OCI-LY7 (cell line): ENCODE measurements at regions not wholly inside any gene's neighbourhood (a gene's known extent, or its start where the extent isn't known, plus 50 kb on each side); places are given as distances from the start of the nearest gene placed in this dataset.

Source experiments
- BruUV-seq: library from RNA; stranded (reverse); fragments of 400-500 nt; replicated peaks from 2 replicates; lab custom pipeline; 2021; lab: Mats Ljungman, UMichigan
- CTCF ChIA-PET: fragments of 300-600 bp; sonication (Branson Sonifier 250); formaldehyde crosslinking; loops from one replicate; lab custom pipeline; 2022; ENCODE audit warnings: antibody characterized with exemption; ENCODE audit not compliant: unreplicated experiment; lab: Charles Lee
- POLR2A ChIA-PET: fragments of 300-600 bp; sonication (Branson Sonifier 250); formaldehyde crosslinking; loops from one replicate; lab custom pipeline; 2022; ENCODE audit warnings: antibody characterized with exemption; lab: Charles Lee
- DNase-seq: peaks from one replicate; pipeline ENCODE4 v3.0.0-alpha.2; 2015; ENCODE audit warnings: low spot score
- H2AFZ ChIP-seq: fragments of 200-600 bp; sonication (generic), shearing (Covaris generic); 2 replicates; pipeline ENCODE4 v1.6.1; 2014; ENCODE audit warnings: mild to moderate bottlenecking, antibody characterized with exemption, low read length, moderate library complexity
- H3K27ac ChIP-seq: fragments of 200-600 bp; sonication (generic); 2 replicates; pipeline ENCODE4 v1.5.1; 2014; ENCODE audit warnings: mixed run types, low read depth, mild to moderate bottlenecking, moderate library complexity, low read length, inconsistent platforms; ENCODE audit not compliant: poor library complexity, severe bottlenecking
- H3K36me3 ChIP-seq: fragments of 200-600 bp; sonication (generic); 2 replicates; pipeline ENCODE4 v1.6.1; 2014; ENCODE audit warnings: mild to moderate bottlenecking, antibody characterized with exemption, low read length, moderate library complexity, mixed read lengths; ENCODE audit not compliant: insufficient read depth
- H3K4me1 ChIP-seq: fragments of 200-600 bp; sonication (generic); 2 replicates; pipeline ENCODE4 v1.5.1; 2014; ENCODE audit warnings: mild to moderate bottlenecking, low read length; ENCODE audit not compliant: insufficient read depth, poor library complexity, severe bottlenecking
- H3K4me2 ChIP-seq: fragments of 200-600 bp; sonication (generic); 2 replicates; pipeline ENCODE4 v1.6.1; 2014; ENCODE audit warnings: mild to moderate bottlenecking, low read length
- H3K4me3 ChIP-seq: fragments of 200-600 bp; sonication (generic); 2 replicates; pipeline ENCODE4 v1.5.1; 2014; ENCODE audit warnings: mild to moderate bottlenecking, low read depth, low read length; ENCODE audit not compliant: poor library complexity, severe bottlenecking
- H3K79me2 ChIP-seq: fragments of 200-600 bp; sonication (generic); 2 replicates; pipeline ENCODE4 v1.6.1; 2016; ENCODE audit warnings: low read depth, mild to moderate bottlenecking, low read length, moderate library complexity, mixed read lengths; ENCODE audit not compliant: insufficient read depth
- H3K9me2 ChIP-seq: fragments of 200-600 bp; sonication (generic); 2 replicates; pipeline ENCODE4 v1.6.1; 2016; ENCODE audit warnings: mild to moderate bottlenecking, low read length, mixed read lengths; ENCODE audit not compliant: insufficient read depth
- H3K9me3 ChIP-seq: fragments of 200-600 bp; sonication (generic); 2 replicates; pipeline ENCODE4 v1.6.1; 2014; ENCODE audit warnings: mild to moderate bottlenecking, mixed run types, low read length, mixed read lengths
- H4K20me1 ChIP-seq: fragments of 200-600 bp; sonication (generic); 2 replicates; pipeline ENCODE4 v1.6.1; 2014; ENCODE audit warnings: mild to moderate bottlenecking, antibody characterized with exemption, low read length, moderate library complexity, mixed read lengths; ENCODE audit not compliant: insufficient read depth
- CTCF ChIP-seq: fragments of 200-600 bp; sonication (generic); conservative IDR thresholded peaks from 2 replicates; pipeline ENCODE4 v1.5.1; 2014; ENCODE audit warnings: mild to moderate bottlenecking, antibody characterized with exemption, low read length, moderate library complexity, mixed read lengths
- EZH2phosphoT487 ChIP-seq: fragments of 200-600 bp; sonication (generic); IDR thresholded peaks from 2 replicates; pipeline ENCODE4 v1.6.1; 2018; ENCODE audit warnings: low read depth, borderline replicate concordance, mild to moderate bottlenecking, mixed run types, antibody characterized with exemption, low read length, moderate library complexity, mixed read lengths
- intact Hi-C: fragments of 100-400 bp; cut with micrococcal nuclease; formaldehyde crosslinking; loops from one replicate; pipeline ENCODE4 v1.10.0; 2022; ENCODE audit not compliant: unreplicated experiment

- Histone ChIP-seq H3K9me2 (no peaks in the 10 kb centered on the region), H3K4me2 (no peak overlapping the region), H3K9me3 (no peaks in the 10 kb centered on the region), H3K4me3 (no peak overlapping the region), H4K20me1 (no peaks in the 10 kb centered on the region), H3K36me3 (no peaks in the 10 kb centered on the region), H3K4me1 (no peaks in the 10 kb centered on the region), H2AFZ (no peak overlapping the region), H3K79me2 (no peaks in the 10 kb centered on the region), H3K27ac (no peak overlapping the region)
- no peak for DNase-seq
- CTCF ChIA-PET, result no interaction called here
- intact Hi-C loops, result no loop called here
- TF ChIP-seq EZH2phosphoT487, result no peak
- no peak for TF ChIP-seq CTCF
- BruUV-seq, result no TSS peak
- POLR2A ChIA-PET, result interaction anchor here (1.2 kb wide), 1 partner anchor 26 kb away, joined by 3 read pairs; no protein-coding TSS in a partner anchor
Measured at GRCh38 chr3:514192-514591, 317.6 kb downstream of the CHL1 start.

- CTCF ChIA-PET, result no interaction called here
- DNase-seq, result no peak
Measured at GRCh38 chr3:519026-519425, 322.5 kb downstream of the CHL1 start.

More at GRCh38 chr3:519026-519425, 322.5 kb downstream of the CHL1 start:
- Histone ChIP-seq H3K79me2 (no peaks in the 10 kb centered on the region), H4K20me1 (no peaks in the 10 kb centered on the region), H3K4me2 (no peak overlapping the region), H3K27ac (no peak overlapping the region), H2AFZ (no peak overlapping the region), H3K4me1 (peaks cover 30% of the 10 kb centered on the region), H3K9me3 (no peaks in the 10 kb centered on the region), H3K9me2 (no peaks in the 10 kb centered on the region), H3K36me3 (no peaks in the 10 kb centered on the region), H3K4me3 (no peak overlapping the region)
- intact Hi-C loops, result no loop called here
- BruUV-seq, result no TSS peak
- POLR2A ChIA-PET, result interaction anchor here (0.6 to 1.5 kb wide), 2 partner anchors 18 to 60 kb away, joined by 3 to 4 read pairs; no protein-coding TSS in a partner anchor
- TF ChIP-seq EZH2phosphoT487 (no peak), CTCF (no peak)
